ENCODE measurements at regions not wholly inside any gene's neighbourhood (a gene's known extent, or its start where the extent isn't known, plus 50 kb on each side); places are given as distances from the start of the nearest gene placed in this dataset.
"Not testable (repeated sequence)": the region's sequence is repeated elsewhere in the genome, so short reads cannot be mapped to it uniquely, and the experiment has no call there.

DNA sequence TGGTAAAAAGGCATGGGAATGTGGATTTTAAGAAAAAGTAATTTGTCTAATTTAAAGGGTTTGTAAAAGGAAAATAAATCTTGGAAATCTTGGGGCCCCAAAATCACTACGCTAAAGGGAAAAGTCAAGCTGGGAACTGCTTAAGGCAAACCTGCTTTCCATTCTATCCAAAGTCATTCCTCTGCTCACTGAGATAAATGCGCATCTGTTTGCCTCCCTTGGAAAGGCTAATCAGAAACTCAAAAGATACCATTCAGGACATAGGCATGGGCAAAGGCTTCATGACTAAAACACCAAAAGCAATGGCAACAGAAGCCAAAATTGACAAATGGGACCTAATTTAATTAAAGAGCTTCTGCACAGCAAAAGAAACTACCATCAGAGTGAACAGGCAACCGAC lies 70.4 kb upstream of the GPRC5B start:
- TF ChIP-seq POLR2AphosphoS5, POLR2A (IDR thresholded peaks at IDR 0.05): not testable (repeated sequence)
- TF ChIP-seq, protein P1, sequence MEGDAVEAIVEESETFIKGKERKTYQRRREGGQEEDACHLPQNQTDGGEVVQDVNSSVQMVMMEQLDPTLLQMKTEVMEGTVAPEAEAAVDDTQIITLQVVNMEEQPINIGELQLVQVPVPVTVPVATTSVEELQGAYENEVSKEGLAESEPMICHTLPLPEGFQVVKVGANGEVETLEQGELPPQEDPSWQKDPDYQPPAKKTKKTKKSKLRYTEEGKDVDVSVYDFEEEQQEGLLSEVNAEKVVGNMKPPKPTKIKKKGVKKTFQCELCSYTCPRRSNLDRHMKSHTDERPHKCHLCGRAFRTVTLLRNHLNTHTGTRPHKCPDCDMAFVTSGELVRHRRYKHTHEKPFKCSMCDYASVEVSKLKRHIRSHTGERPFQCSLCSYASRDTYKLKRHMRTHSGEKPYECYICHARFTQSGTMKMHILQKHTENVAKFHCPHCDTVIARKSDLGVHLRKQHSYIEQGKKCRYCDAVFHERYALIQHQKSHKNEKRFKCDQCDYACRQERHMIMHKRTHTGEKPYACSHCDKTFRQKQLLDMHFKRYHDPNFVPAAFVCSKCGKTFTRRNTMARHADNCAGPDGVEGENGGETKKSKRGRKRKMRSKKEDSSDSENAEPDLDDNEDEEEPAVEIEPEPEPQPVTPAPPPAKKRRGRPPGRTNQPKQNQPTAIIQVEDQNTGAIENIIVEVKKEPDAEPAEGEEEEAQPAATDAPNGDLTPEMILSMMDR (IDR thresholded peaks at IDR 0.05), result not testable (repeated sequence)

All from suprapubic skin (tissue), 4 donors.